CD4-positive, alpha-beta T cell treated with Interferon alpha-2 for 1 hour (primary cell): ENCODE measurements at regions not wholly inside any gene's neighbourhood (a gene's known extent, or its start where the extent isn't known, plus 50 kb on each side); places are given as distances from the start of the nearest gene placed in this dataset.

Source experiments
- DNase-seq, 2 donors: peaks; one replicate each; pipeline ENCODE4 v3.0.0-alpha.2; 2020 to 2022

GRCh38 chr12:97097734-97098133 is 190.7 kb downstream of the NEDD1 start:
- DNase-seq = no peak

DNA sequence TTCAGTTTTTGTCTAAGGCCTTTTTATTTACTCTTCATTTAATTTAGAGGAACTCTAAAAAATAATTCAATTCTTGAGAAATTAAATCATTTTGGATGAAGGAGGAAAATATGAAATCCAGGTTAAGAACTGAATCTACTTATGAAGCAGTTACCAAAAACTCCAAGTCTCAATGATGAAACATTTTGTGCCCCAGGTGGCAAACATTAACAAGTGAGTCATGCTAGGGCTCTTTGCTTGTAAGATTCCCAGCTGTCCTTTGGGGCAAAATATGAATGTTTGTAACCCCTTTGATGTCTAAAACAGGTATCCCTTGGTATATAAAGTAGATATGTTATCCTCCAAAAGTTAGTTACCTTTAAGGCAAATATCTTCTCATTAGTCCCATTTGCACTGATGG is 202.4 kb downstream of the NEDD1 start:
- no peak for DNase-seq

DNA sequence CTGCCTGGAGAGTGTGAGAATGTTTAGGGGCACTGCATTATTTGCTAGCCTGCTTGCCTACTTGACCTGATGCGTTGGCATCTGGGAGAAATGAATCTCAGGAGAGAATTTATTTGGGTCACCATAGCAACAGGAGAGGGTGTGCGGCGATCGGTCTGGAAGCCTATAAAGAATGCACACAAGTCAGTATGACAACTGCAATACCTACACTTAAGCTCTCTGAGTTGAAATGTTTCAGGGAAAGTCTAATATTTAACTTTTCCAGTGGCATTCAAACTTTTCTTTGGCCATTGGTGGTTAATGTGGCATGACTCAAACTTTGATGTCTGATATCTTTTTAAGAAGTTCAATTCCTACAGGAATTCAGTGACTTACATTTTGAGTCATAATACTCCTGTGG is 205.1 kb downstream of the NEDD1 start:
- DNase-seq = no peak

DNA sequence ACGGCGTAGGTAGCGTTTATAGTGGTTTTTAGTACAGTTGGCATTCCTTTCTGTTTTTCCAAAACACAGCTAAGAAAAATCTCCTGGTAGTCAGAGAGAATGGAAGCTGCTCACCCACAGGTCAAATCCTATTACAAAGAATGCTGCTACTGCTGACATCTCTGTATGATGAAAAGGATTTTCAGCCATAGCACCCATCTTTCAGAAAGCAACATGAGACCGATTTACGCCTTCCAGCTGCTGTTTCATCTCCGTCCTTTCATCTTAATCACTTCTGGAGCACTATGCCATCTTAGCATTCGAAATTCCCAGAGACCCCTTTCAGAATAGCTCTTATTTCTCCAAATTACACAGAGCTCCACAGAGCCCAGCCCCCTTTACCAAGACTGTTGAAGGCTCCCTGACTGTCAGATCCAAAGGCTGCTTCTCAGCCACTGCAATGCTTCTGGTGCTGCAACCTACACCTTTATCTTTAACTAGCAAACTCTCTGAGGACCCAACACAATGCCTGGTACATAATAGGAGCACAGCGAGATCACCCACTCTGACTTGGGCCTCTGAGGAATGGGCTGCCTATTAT is 211.8 kb downstream of the NEDD1 start:
- no peak for DNase-seq

GRCh38 chr12:97127061-97127460 is 220.0 kb downstream of the NEDD1 start:
- DNase-seq = no peak

DNA sequence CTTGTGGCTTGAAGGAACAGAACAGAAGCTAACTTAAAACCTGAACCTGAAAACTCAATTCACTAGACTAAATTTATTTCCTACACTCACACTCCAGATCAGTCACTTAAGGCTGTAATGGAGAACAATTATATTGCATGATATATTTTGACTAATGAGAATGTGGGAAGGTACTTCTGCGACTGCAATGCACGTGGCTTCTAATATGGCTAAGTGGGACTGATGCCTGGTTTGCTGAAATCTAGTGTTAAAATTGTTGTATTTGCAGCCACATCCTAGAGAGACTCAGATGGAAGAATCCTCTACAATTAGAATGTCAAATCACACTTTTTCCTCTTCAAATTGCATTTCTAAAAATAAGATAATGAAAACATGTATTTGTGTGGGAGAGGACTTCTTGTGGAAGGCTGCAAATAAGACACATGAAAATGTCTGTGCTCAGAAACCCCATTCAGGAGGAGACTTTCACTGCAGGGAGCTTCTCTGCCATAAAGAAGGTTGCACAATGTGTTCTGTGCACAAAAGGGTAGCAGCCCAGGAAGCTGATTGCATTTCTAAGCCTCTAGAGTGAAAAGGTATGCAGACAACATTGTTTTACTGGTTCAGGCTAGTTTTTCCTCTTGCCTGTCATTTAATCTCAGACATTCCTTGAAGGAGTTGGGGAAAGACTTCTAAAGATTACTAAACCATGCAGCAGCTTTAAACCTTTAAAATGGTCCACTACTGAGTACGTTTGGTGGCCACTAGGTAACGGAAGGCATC is 224.3 kb downstream of the NEDD1 start:
- no peak for DNase-seq

DNA sequence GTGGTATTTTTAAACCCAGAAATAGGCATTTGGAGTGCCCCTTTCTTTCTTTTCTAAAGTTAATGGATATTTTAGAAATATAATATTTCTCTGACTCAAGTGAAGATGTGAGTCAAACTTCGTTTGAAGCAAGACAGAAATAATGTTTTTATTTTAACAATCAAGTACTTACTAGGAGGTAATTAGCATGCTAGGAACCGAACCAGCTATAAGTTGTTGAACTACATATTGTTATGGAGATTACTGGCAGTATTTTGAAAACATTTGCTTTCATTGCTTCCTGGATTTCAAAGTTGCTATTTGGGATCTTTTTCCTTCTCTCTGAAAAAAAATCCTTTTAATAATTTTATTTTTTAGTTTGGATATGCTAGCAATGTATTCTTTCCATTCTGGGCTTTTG is 225.2 kb downstream of the NEDD1 start:
- no peak for DNase-seq

GRCh38 chr12:97134495-97134894 is 227.4 kb downstream of the NEDD1 start:
- DNase-seq = no peak

GRCh38 chr12:97140355-97140754 is 233.3 kb downstream of the NEDD1 start:
- DNase-seq = no peak

DNA sequence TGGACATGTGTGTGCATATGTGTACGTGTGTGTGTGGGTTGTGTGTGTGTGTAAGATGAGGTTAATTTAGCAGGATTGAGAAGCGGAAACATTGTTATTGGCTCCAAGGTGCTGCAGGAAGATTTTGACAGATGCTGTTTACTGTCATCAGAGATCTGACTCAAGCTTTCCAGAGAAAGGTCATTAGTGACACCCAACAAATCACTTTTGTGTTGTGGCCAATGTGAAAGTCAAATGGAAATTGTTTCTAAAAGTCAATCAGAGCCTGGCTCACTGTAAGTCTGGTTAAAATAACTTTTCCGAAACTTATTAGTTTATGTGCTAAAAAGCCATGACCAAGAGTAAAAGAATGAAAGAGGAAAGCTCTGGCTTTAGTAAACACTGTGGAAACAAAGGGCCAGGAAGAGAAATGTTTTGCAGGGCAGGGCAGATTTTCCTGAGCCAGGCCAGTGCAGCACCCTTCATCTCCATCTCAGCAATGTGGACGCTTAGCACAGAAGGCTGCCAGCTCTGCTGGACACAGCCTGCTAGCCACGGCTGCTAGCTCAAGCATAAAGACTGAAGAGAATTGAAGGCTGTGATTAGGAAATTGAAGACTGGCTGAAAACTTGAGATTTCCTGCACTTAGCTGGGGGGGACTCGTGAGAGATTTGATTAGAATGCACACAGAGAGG is 235.8 kb downstream of the NEDD1 start:
- no peak for DNase-seq

DNA sequence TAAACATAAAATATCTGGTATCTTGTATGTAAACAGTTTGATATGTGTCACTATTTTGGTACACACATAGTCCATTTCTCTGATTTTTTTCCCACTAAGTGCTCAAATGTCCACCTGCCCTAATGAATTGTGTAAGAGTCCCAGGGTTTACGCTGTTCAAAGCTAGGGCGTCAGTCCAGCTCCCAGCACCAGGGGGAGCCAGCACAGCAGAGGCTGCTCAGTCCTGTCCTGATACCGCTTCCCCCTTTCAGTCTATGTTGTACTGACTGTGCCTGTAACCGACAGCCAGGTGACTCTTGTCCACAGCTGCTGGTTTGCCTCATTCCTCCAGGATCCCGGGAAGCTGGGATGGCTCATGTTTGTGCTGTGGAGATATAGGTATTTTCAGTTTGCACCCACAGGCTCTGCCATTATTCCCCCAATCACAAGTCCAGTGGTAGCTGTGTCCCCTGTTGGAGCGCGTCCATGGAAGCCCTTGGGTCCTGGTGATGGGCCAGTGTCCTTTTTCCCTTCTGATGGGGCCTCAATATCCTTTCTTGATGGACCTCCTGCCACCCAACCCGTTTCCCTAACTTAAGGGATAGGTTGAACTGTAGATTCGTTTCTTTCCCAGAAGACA is 242.0 kb downstream of the NEDD1 start:
- peak; percentile 22 to 40 for DNase-seq

DNA sequence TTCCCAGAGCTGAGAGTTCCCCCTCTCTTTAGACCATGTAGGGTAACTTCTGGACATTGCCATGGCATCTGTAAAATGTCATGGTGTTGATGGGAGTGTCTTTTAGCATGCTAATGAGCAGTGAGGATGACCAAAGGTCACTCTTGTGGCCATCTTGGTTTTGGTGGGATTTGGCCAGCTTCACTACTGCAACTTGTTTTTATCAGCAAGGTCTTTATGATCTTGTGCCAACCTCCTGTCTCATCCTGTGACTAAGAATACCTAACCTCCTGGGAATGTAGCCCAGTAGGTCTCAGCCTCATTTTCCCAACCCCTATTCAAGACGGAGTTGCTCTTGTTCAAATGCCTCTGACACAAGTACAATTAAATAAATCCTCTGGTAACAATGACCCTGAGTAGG is 244.4 kb downstream of the NEDD1 start:
- DNase-seq = no peak

DNA sequence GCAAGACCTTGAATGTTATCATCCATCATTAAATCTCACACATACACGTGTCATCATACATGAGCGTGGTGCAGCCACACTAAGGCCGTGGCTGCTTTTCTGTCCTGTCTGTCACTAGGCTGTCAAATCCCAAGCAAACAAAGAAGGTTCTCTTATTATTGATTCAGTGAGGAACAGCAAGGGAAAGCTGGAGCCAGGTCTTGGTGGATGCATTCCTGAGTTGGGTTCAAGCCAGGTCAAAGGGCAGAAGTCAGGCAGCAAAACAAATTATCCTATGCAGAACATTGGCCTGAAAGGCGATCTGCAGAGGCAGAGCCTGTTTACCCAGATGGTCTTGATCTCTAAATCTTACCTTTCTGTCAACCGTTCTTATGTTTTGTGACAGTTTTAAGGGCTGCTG is 252.3 kb downstream of the NEDD1 start:
- DNase-seq = no peak

GRCh38 chr12:97160277-97160676 is 253.2 kb downstream of the NEDD1 start:
- DNase-seq = no peak

DNA sequence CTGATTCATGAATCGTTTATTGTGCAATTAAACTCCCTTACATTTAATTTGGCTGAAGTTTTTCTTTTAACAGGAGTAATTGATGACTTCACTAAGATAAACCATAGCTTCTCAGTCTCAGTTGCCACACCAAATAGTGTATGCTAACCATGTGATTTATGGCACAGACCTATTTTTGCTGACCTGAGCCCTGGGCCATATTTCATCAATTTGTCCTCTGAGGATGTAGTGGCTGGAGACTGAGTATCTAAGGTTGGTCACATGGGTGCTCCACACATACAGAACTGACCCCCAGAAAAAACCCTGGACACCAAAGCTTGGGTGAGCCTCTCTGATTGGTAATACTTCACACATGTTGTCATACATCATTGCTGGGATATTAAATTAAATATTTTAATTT is 255.1 kb downstream of the NEDD1 start:
- no peak for DNase-seq

DNA sequence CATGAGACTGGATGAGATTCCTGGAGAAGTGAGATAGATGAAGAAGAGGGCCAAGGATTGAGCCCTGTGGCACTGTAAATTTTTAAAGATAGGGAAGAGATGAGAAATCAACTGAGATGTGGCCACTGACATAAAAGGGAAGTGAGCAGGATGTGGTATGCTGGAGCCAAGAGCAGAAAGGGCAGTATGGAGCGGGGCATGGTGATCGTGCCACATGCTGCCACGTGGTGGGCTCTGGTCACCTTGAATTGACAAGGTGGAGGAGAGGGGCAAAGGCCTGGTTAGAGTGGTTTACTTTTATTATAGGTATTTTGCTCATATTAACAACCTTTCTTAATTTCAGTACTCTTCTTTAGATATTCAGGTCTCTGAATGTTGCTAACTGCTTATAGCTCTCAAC is 257.9 kb downstream of the NEDD1 start:
- no peak for DNase-seq

- DNase-seq = no peak
These were observed 260.5 kb downstream of the NEDD1 start for GRCh38 chr12:97167598-97167997.

DNA sequence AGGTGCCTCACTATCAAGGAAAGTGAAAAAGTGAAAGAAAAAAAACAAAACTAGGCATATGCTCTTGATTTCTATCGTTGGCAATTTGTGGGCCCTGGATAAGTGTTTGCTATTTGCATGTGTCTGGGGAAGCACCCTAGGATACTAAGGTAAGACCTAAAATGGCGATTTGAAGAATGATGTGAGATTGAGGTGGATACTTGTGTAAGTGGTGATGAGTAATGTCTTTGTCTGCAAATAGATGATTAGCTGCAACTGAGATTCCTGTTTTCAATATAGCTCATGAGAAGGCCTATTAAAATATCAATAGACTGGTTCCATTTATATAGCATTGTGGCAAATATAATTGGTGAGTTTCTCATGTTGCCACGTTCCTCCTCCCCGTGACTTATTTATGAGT is 261.7 kb downstream of the NEDD1 start:
- DNase-seq = no peak

- DNase-seq = no peak
These were observed 263.0 kb downstream of the NEDD1 start for GRCh38 chr12:97169889-97170567.

GRCh38 chr12:97173688-97174410 is 266.8 kb downstream of the NEDD1 start:
- DNase-seq = no peak

- DNase-seq = no peak
These were observed 270.4 kb downstream of the NEDD1 start for GRCh38 chr12:97177481-97177880.

- DNase-seq = no peak
These were observed 274.7 kb downstream of the NEDD1 start for GRCh38 chr12:97181571-97182265.
